HG02970 (cell line): ENCODE measurements at regions not wholly inside any gene's neighbourhood (a gene's known extent, or its start where the extent isn't known, plus 50 kb on each side); places are given as distances from the start of the nearest gene placed in this dataset.

Source experiments
- ATAC-seq: cut with Tn5 transposase; IDR thresholded peaks from one replicate; pipeline ENCODE4 v1.9.1; 2021; ENCODE audit warnings: mild to moderate bottlenecking, moderate library complexity, moderate number of reproducible peaks; ENCODE audit not compliant: unreplicated experiment, low FRiP score

- no peak for ATAC-seq
Observed at GRCh38 chr5:15034379-15034778, 162.8 kb upstream of the ANKH start.

GRCh38 chr5:15031180-15031579 lies 159.6 kb upstream of the ANKH start:
- ATAC-seq, result no peak

- ATAC-seq, result no peak
Observed at GRCh38 chr5:15027764-15028163, 156.2 kb upstream of the ANKH start.

- ATAC-seq, result no peak
Observed at GRCh38 chr5:15026944-15027343, 155.4 kb upstream of the ANKH start.

- no peak for ATAC-seq
Observed at GRCh38 chr5:15026011-15026893, 154.7 kb upstream of the ANKH start.

- no peak for ATAC-seq
Observed at GRCh38 chr5:15023846-15024245, 152.3 kb upstream of the ANKH start.

GRCh38 chr5:15023266-15023665 lies 151.7 kb upstream of the ANKH start:
- no peak for ATAC-seq

GRCh38 chr5:15021266-15022046 lies 149.9 kb upstream of the ANKH start:
- no peak for ATAC-seq

GRCh38 chr5:15020736-15021135 lies 149.2 kb upstream of the ANKH start:
- ATAC-seq, result no peak

GRCh38 chr5:15014809-15015208 lies 143.2 kb upstream of the ANKH start:
- no peak for ATAC-seq

GRCh38 chr5:15013654-15014463 lies 142.3 kb upstream of the ANKH start:
- no peak for ATAC-seq

GRCh38 chr5:15012061-15012460 lies 140.5 kb upstream of the ANKH start:
- no peak for ATAC-seq

GRCh38 chr5:15010936-15011335 lies 139.4 kb upstream of the ANKH start:
- ATAC-seq, result no peak

- no peak for ATAC-seq
Observed at GRCh38 chr5:15009420-15009819, 137.8 kb upstream of the ANKH start.

GRCh38 chr5:15008921-15009320 lies 137.3 kb upstream of the ANKH start:
- ATAC-seq, result no peak

- ATAC-seq, result no peak
Observed at GRCh38 chr5:15008476-15008875, 136.9 kb upstream of the ANKH start.

- no peak for ATAC-seq
Observed at GRCh38 chr5:15007646-15008045, 136.1 kb upstream of the ANKH start.

- ATAC-seq, result no peak
Observed at GRCh38 chr5:15004506-15004905, 132.9 kb upstream of the ANKH start.

- no peak for ATAC-seq
Observed at GRCh38 chr5:15003511-15003920, 131.9 kb upstream of the ANKH start.

GRCh38 chr5:15002791-15003190 lies 131.2 kb upstream of the ANKH start:
- no peak for ATAC-seq

GRCh38 chr5:15002173-15002572 lies 130.6 kb upstream of the ANKH start:
- no peak for ATAC-seq
